Stomach (tissue), 4 donors: ENCODE measurements at regions not wholly inside any gene's neighbourhood (a gene's known extent, or its start where the extent isn't known, plus 50 kb on each side); places are given as distances from the start of the nearest gene placed in this dataset.

Experiments used
- CTCF ChIP-seq, 7 experiments: fragments of 450-650 bp in 4 of 7; fragments of 200-600 bp in 3 of 7; sonication (generic) in 3 of 7; IDR thresholded peaks; one replicate each; pipeline ENCODE4 v1.5.1; 2016 to 2019; ENCODE audit warnings: antibody characterized with exemption in 7 of 7, control low read depth in 2 of 7, mild to moderate bottlenecking in 1 of 7
- POLR2AphosphoS5 ChIP-seq, 3 donors: sonication (generic); formaldehyde crosslinking; IDR thresholded peaks; one replicate each; pipeline ENCODE4 v1.6.1; 2016; ENCODE audit warnings: antibody characterized with exemption in 3 of 3

- TF ChIP-seq POLR2AphosphoS5 (IDR thresholded peaks at IDR 0.05) (no peak), CTCF (IDR thresholded peaks at IDR 0.05) (no peak)
Observed at GRCh38 chr1:95475686-95476457, 241.9 kb downstream of the RWDD3 start.
